ENCODE measurements at regions not wholly inside any gene's neighbourhood (a gene's known extent, or its start where the extent isn't known, plus 50 kb on each side); places are given as distances from the start of the nearest gene placed in this dataset.
"Not testable (repeated sequence)": the region's sequence is repeated elsewhere in the genome, so short reads cannot be mapped to it uniquely, and the experiment has no call there.

- 45 to 53% (median 47%) methylated on average over 16 of the region's 16 CpGs for WGBS, 3 donors
Measured at GRCh38 chr10:76631884-76632766, 1005.5 kb downstream of the KCNMA1 start.

GRCh38 chr10:76631036-76631670 is 1006.5 kb downstream of the KCNMA1 start:
- WGBS, 3 donors = 90 to 95% (median 93%) methylated on average over 5 of the region's 5 CpGs
- H3K27ac ChIP-seq (ENCODE audit: low read depth, low read length) = no peak overlapping the region

More at GRCh38 chr10:76631884-76632766, 1005.5 kb downstream of the KCNMA1 start:
- H3K27ac ChIP-seq (ENCODE audit: low read depth, low read length) = no peak overlapping the region

- H3K27ac ChIP-seq (ENCODE audit: low read depth, low read length) = no peak overlapping the region
- 73 to 84% (median 73%) methylated on average over 1 of the region's 1 CpG for WGBS, 3 donors
Measured at GRCh38 chr10:76628801-76629200, 1008.8 kb downstream of the KCNMA1 start.

GRCh38 chr10:76626386-76626785 is 1011.2 kb downstream of the KCNMA1 start:
- WGBS, 3 donors = 28 to 59% (median 45%) methylated on average over 2 of the region's 2 CpGs
- H3K27ac ChIP-seq (ENCODE audit: low read depth, low read length) = no peak overlapping the region

GRCh38 chr10:76624470-76624869 is 1013.1 kb downstream of the KCNMA1 start:
- no peak overlapping the region for H3K27ac ChIP-seq (ENCODE audit: low read depth, low read length)
- 89 to 94% (median 90%) methylated on average over 6 of the region's 6 CpGs for WGBS, 3 donors

GRCh38 chr10:76621886-76622620 is 1015.6 kb downstream of the KCNMA1 start:
- H3K27ac ChIP-seq (ENCODE audit: low read depth, low read length) = no peak overlapping the region
- WGBS, 3 donors = 58 to 84% (median 64%) methylated on average over 2 of the region's 2 CpGs

GRCh38 chr10:76618641-76619040 is 1019.0 kb downstream of the KCNMA1 start:
- WGBS, 3 donors = 90 to 100% (median 94%) methylated on average over 1 of the region's 1 CpG

GRCh38 chr10:76618171-76618570 is 1019.4 kb downstream of the KCNMA1 start:
- 81 to 97% (median 91%) methylated on average over 2 of the region's 2 CpGs for WGBS, 3 donors
- H3K27ac ChIP-seq (ENCODE audit: low read depth, low read length) = no peak overlapping the region

More at GRCh38 chr10:76618641-76619040, 1019.0 kb downstream of the KCNMA1 start:
- no peak overlapping the region for H3K27ac ChIP-seq (ENCODE audit: low read depth, low read length)

GRCh38 chr10:76616666-76617065 is 1020.9 kb downstream of the KCNMA1 start:
- H3K27ac ChIP-seq (ENCODE audit: low read depth, low read length) = not testable (repeated sequence)

- WGBS, 3 donors = 87 to 97% (median 88%) methylated on average over 1 of the region's 1 CpG
- no peak overlapping the region for H3K27ac ChIP-seq (ENCODE audit: low read depth, low read length)
Measured at GRCh38 chr10:76615049-76615448, 1022.6 kb downstream of the KCNMA1 start.

Data from adipose tissue (tissue), 3 donors.